SK-N-MC (cell line): ENCODE measurements at regions not wholly inside any gene's neighbourhood (a gene's known extent, or its start where the extent isn't known, plus 50 kb on each side); places are given as distances from the start of the nearest gene placed in this dataset.

Experiments
- EZH2 ChIP-seq: fragments of 200-600 bp; sonication (generic); IDR thresholded peaks from one replicate; pipeline ENCODE4 v1.6.1; 2017; ENCODE audit warnings: antibody characterized with exemption
- POLR2AphosphoS5 ChIP-seq: IDR thresholded peaks from 2 replicates; pipeline ENCODE4 v1.6.1; 2012; ENCODE audit warnings: mild to moderate bottlenecking, low read depth, low read length, borderline replicate concordance

DNA sequence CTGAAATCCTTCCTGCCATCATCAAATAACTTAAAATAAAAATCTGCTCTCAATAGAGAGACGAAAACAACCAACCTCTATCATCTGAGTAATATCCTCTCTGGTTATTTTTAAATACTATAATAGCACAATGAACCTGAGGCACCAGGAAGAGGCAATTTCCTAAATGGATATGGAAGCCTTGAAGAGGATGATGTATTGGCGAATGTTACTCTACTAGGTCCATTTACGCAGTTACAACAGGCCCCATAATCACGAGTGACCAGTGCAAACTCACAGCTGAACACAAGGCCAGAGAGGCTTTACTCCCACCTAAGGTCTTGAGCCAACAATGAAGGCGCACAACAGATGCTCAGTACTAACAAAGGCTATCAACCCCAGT is 678.8 kb upstream of the NR3C2 start:
- no peak for TF ChIP-seq EZH2
- TF ChIP-seq POLR2AphosphoS5 = no peak
